Mammary epithelial cell (primary cell): ENCODE measurements at regions not wholly inside any gene's neighbourhood (a gene's known extent, or its start where the extent isn't known, plus 50 kb on each side); places are given as distances from the start of the nearest gene placed in this dataset.

Experiments
- EZH2 ChIP-seq: IDR thresholded peaks from 2 replicates; pipeline ENCODE4 v1.6.1; 2012; ENCODE audit warnings: low read length, inconsistent platforms, borderline replicate concordance
- TF ChIP-seq, protein P1 (sequence below), 2 donors: IDR thresholded peaks in 1 of 2; conservative IDR thresholded peaks in 1 of 2; 2 replicates each; pipeline ENCODE4 v1.5.1; 2011 to 2012; ENCODE audit warnings: inconsistent platforms in 2 of 2, low read length in 2 of 2, mild to moderate bottlenecking in 2 of 2, control low read depth in 1 of 2, low read depth in 1 of 2; ENCODE audit not compliant: insufficient read depth in 1 of 2; ENCODE audit errors: extremely low read depth in 1 of 2

DNA sequence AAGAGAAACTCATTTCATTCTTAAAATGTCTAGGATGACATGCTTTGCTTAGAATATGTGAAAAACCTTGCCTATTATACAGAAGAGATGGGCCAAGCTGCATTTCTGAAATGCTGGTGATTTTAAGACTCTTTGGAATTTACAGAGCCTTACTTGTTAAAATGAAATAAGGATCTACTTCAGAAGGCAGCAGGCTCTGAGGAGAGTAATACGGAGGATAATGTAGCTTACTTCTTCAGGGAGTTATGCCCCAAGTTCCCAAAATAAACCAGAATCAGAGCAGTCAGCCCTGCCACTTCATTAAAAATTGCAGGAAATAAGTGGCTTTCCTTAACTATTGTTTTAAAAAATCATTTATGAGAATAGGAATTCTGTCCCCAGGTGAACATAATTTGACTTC is 1000.3 kb upstream of the RAG2 start:
- TF ChIP-seq, protein P1, sequence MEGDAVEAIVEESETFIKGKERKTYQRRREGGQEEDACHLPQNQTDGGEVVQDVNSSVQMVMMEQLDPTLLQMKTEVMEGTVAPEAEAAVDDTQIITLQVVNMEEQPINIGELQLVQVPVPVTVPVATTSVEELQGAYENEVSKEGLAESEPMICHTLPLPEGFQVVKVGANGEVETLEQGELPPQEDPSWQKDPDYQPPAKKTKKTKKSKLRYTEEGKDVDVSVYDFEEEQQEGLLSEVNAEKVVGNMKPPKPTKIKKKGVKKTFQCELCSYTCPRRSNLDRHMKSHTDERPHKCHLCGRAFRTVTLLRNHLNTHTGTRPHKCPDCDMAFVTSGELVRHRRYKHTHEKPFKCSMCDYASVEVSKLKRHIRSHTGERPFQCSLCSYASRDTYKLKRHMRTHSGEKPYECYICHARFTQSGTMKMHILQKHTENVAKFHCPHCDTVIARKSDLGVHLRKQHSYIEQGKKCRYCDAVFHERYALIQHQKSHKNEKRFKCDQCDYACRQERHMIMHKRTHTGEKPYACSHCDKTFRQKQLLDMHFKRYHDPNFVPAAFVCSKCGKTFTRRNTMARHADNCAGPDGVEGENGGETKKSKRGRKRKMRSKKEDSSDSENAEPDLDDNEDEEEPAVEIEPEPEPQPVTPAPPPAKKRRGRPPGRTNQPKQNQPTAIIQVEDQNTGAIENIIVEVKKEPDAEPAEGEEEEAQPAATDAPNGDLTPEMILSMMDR (conservative IDR thresholded peaks at IDR 0.05 in 1 of 2, IDR thresholded peaks at IDR 0.05 in 1 of 2; ENCODE audit: extremely low read depth in 1 of 2, insufficient read depth in 1 of 2, low read depth in 1 of 2, low read length in 2 of 2), result no peak
- no peak for TF ChIP-seq EZH2
